Endothelial cell of umbilical vein (primary cell): ENCODE measurements at regions not wholly inside any gene's neighbourhood (a gene's known extent, or its start where the extent isn't known, plus 50 kb on each side); places are given as distances from the start of the nearest gene placed in this dataset.

Source experiments
- BruUV-seq: library from RNA; stranded (reverse); fragments of 400-500 nt; replicated peaks from 2 replicates; lab custom pipeline; 2021; lab: Mats Ljungman, UMichigan
- CTCF ChIA-PET: fragments of 300-600, 350-600 bp; sonication (Branson Sonifier 250); formaldehyde crosslinking; loops from one replicate; lab custom pipeline; 2021; ENCODE audit warnings: antibody characterized with exemption, inconsistent platforms; lab: Charles Lee
- POLR2A ChIA-PET: fragments of 300-600, 350-600 bp; sonication (Branson Sonifier 250); formaldehyde crosslinking; loops from one replicate; lab custom pipeline; 2021; ENCODE audit warnings: antibody characterized with exemption, inconsistent platforms; lab: Charles Lee
- DNase-seq: peaks from one replicate; pipeline ENCODE4 v3.0.0-alpha.2; 2011; ENCODE audit warnings: low read depth, low spot score
- FAIRE-seq: peaks from 2 replicates; lab custom pipeline; 2011; peaks lifted over from hg19 to GRCh38; lab: Jason Lieb, UNC
- H2AFZ ChIP-seq: 2 replicates; pipeline ENCODE4 v1.6.0; 2012; ENCODE audit warnings: low read depth, low read length, control low read depth, inconsistent platforms
- H3K27ac ChIP-seq: 2 replicates; pipeline ENCODE4 v1.5.1; 2011; ENCODE audit warnings: low read depth, mild to moderate bottlenecking, control low read depth, low read length, moderate library complexity; ENCODE audit not compliant: insufficient read depth
- H3K27me3 ChIP-seq, 2 experiments: 2 replicates each; pipeline versions ENCODE4 v1.6.0 to v1.6.1; 2011; ENCODE audit warnings: low read length in 2 of 2, mixed read lengths in 1 of 2; ENCODE audit not compliant: control insufficient read depth in 2 of 2, insufficient read depth in 2 of 2
- H3K36me3 ChIP-seq, 2 experiments: 2 replicates in 1 of 2; 3 replicates in 1 of 2; pipeline ENCODE4 v1.5.1; 2011; ENCODE audit warnings: low read length in 2 of 2, mild to moderate bottlenecking in 1 of 2, moderate library complexity in 1 of 2; ENCODE audit not compliant: control insufficient read depth in 2 of 2, insufficient read depth in 2 of 2; ENCODE audit errors: extremely low read depth in 1 of 2
- H3K4me1 ChIP-seq: 3 replicates; pipeline ENCODE4 v1.5.1; 2011; ENCODE audit warnings: mild to moderate bottlenecking, low read length; ENCODE audit not compliant: control insufficient read depth, insufficient read depth; ENCODE audit errors: extremely low read depth
- H3K4me2 ChIP-seq: 2 replicates; pipeline ENCODE4 v1.6.1; 2011; ENCODE audit warnings: low read length, control low read depth, mixed read lengths; ENCODE audit not compliant: insufficient read depth
- H3K4me3 ChIP-seq, 3 experiments: fragments of 200-600 bp in 1 of 3; sonication (generic), shearing (Covaris generic) in 1 of 3; replicated peaks in 1 of 3; 2 replicates each; pipeline ENCODE4 v1.5.1; 2011 to 2016; ENCODE audit warnings: control low read depth in 3 of 3, low read length in 3 of 3, mild to moderate bottlenecking in 2 of 3, inconsistent platforms in 1 of 3, low read depth in 1 of 3, moderate library complexity in 1 of 3; ENCODE audit not compliant: insufficient read depth in 1 of 3
- H3K79me2 ChIP-seq: 2 replicates; pipeline ENCODE4 v1.6.0; 2012; ENCODE audit warnings: low read length, inconsistent platforms; ENCODE audit not compliant: control insufficient read depth, insufficient read depth
- H3K9ac ChIP-seq: replicated peaks from 2 replicates; pipeline ENCODE3; 2011; ENCODE audit warnings: low read length, control low read depth; ENCODE audit not compliant: insufficient read depth; ENCODE audit errors: extremely low read depth
- H3K9me1 ChIP-seq: replicated peaks from 3 replicates; pipeline ENCODE4 v1.6.0; 2011; ENCODE audit warnings: mild to moderate bottlenecking, low read length; ENCODE audit not compliant: control insufficient read depth, insufficient read depth; ENCODE audit errors: extremely low read depth
- H3K9me3 ChIP-seq: replicated peaks from 2 replicates; pipeline ENCODE4 v1.5.1; 2012; ENCODE audit warnings: low read length, inconsistent platforms; ENCODE audit not compliant: control insufficient read depth, insufficient read depth
- H4K20me1 ChIP-seq: replicated peaks from 2 replicates; pipeline ENCODE3; 2011; ENCODE audit warnings: mild to moderate bottlenecking, low read length; ENCODE audit not compliant: control insufficient read depth, insufficient read depth; ENCODE audit errors: extremely low read depth
- CTCF ChIP-seq, 2 donors: IDR thresholded peaks; 1 replicate in 1 of 2; 2 replicates in 1 of 2; pipeline ENCODE4 v1.5.1; 2011; ENCODE audit warnings: low read length in 2 of 2, mild to moderate bottlenecking in 2 of 2, moderate library complexity in 2 of 2, control low read depth in 1 of 2, inconsistent platforms in 1 of 2, low read depth in 1 of 2; ENCODE audit not compliant: insufficient read depth in 1 of 2; ENCODE audit errors: extremely low read depth in 1 of 2
- FOS ChIP-seq: IDR thresholded peaks from 2 replicates; pipeline ENCODE4 v1.6.1; 2011; ENCODE audit warnings: mild to moderate bottlenecking, low read length, moderate library complexity, borderline replicate concordance; ENCODE audit not compliant: insufficient read depth
- JUN ChIP-seq: IDR thresholded peaks from 2 replicates; pipeline ENCODE4 v1.6.1; 2011; ENCODE audit warnings: borderline replicate concordance, low read depth; ENCODE audit not compliant: insufficient read length, insufficient read depth
- MAX ChIP-seq: IDR thresholded peaks from 2 replicates; pipeline ENCODE4 v1.6.1; 2011; ENCODE audit not compliant: insufficient read depth, insufficient read length
- MYC ChIP-seq: IDR thresholded peaks from one replicate; pipeline ENCODE4 v1.6.1; 2011; ENCODE audit warnings: mild to moderate bottlenecking, low read depth, low read length
- POLR2A ChIP-seq: IDR thresholded peaks from 2 replicates; pipeline ENCODE4 v1.6.1; 2012; ENCODE audit warnings: low read depth, mild to moderate bottlenecking, control low read depth, low read length
- dilution Hi-C: fragments of 300-500 bp; cut with MboI; formaldehyde crosslinking; loops from one replicate; pipeline ENCODE4 v1.15.0; 2019; ENCODE audit warnings: low sequenced_read_pairs; ENCODE audit not compliant: extremely low pct_ligation_motif_present
- intact Hi-C: fragments of 100-400 bp; cut with micrococcal nuclease; formaldehyde crosslinking; loops from one replicate; pipeline ENCODE4 v1.10.0; 2022

DNA sequence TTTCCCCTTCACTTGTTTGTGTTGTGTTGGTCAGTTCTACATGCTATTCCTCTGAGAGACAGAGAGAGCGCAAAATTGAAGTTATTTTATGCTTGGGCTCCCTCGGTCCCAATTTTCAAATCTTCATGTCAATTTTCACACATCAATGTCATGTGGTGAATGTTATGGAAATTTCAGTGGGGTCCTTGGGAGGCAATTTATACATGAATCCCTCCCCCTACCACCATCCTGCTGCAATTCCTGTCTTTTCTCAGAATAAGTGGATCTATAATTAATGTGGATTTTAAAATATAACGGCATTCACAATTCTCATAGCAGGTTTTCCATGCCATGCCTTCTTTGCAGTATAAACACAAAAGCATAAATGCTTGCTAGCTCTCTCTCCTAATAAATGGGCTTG lies 499.9 kb downstream of the MCTP2 start:
- dilution Hi-C loops (no loop called here), intact Hi-C loops (no loop called here)
- FAIRE-seq (no peak), DNase-seq (no peak)
- no TSS peak for BruUV-seq
- Histone ChIP-seq H3K27me3 (no peaks in the 10 kb centered on the region), H3K4me1 (no peaks in the 10 kb centered on the region), H4K20me1 (no peaks in the 10 kb centered on the region), H3K27ac (no peak overlapping the region), H3K79me2 (no peaks in the 10 kb centered on the region), H3K4me3 (no peak overlapping the region), H2AFZ (no peak overlapping the region), H3K9ac (no peak overlapping the region), H3K36me3 (no peaks in the 10 kb centered on the region), H3K9me1 (no peaks in the 10 kb centered on the region), H3K9me3 (no peaks in the 10 kb centered on the region), H3K4me2 (no peak overlapping the region)
- POLR2A ChIA-PET: no interaction called here
- TF ChIP-seq MYC (no peak), CTCF (IDR thresholded peaks at IDR 0.05; ENCODE audit: extremely low read depth in 1 of 2, insufficient read depth in 1 of 2, low read depth in 1 of 2, low read length in 2 of 2) (no peak), POLR2A (no peak), FOS (no peak), JUN (no peak), MAX (no peak)
- CTCF ChIA-PET: interaction anchor here (1.5 kb wide), 1 partner anchor 13 kb away, joined by 4 read pairs; no protein-coding TSS in a partner anchor

DNA sequence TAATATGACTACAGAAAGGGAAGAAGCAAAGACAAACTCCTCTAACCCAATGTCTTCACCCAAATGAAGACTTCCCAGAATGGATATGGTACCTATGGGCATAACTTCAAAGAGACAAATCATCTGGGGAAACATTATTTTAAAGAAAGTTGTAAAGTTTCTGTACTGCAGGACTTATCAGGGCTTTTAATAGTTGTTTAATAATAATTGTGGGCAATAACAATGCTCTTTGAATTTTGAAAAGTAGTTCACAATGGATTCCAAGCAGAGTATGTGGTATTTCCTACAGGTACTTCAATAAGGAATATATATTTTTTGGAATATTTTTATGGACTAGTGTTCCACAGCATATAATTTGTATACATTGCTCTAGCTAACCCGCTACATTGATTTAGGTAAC lies 503.1 kb downstream of the MCTP2 start:
- no peak for TF ChIP-seq CTCF (IDR thresholded peaks at IDR 0.05; ENCODE audit: extremely low read depth in 1 of 2, insufficient read depth in 1 of 2, low read depth in 1 of 2, low read length in 2 of 2)
- dilution Hi-C loops: no loop called here

More for the DNA sequence above, 503.1 kb downstream of the MCTP2 start:
- H3K4me3 ChIP-seq: no peak overlapping the region
- no peak for DNase-seq
- no peaks in the 10 kb centered on the region for H3K9me1 ChIP-seq
- no peak overlapping the region for H3K27ac ChIP-seq
- BruUV-seq: no TSS peak
- H3K27me3 ChIP-seq: no peaks in the 10 kb centered on the region
- no peaks in the 10 kb centered on the region for H4K20me1 ChIP-seq
- ChIA-PET CTCF (no interaction called here), POLR2A (no interaction called here)
- H3K9me3 ChIP-seq: no peaks in the 10 kb centered on the region
- no peak for FAIRE-seq
- intact Hi-C loops: no loop called here
- no peak overlapping the region for H3K9ac ChIP-seq
- no peak overlapping the region for H3K4me2 ChIP-seq
- no peaks in the 10 kb centered on the region for H3K79me2 ChIP-seq
- H3K36me3 ChIP-seq: no peaks in the 10 kb centered on the region
- no peaks in the 10 kb centered on the region for H3K4me1 ChIP-seq
- H2AFZ ChIP-seq: no peak overlapping the region
